ENCODE measurements at regions not wholly inside any gene's neighbourhood (a gene's known extent, or its start where the extent isn't known, plus 50 kb on each side); places are given as distances from the start of the nearest gene placed in this dataset.
"Not testable (repeated sequence)": the region's sequence is repeated elsewhere in the genome, so short reads cannot be mapped to it uniquely, and the experiment has no call there.

DNA sequence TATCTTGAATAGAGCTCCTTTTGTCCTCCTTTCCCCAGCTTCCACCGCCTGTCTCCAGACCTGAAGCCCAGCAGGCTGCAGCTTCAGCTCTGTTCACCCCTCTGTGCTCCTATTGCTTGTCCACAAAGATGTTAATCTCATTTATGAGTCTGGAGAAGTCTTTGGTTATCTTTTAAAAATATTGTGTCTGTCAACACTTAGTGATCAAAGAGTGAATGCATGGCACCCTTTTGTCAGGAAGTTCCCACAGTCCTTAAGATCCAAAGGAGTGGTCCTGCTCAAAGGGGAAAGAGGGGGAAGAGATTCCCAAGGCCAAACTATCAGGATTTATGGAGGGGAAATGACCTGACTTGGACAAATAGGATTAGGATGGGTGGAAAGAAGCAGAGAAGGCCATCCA is 118.9 kb downstream of the ACAA2 start:
- DNase-seq (ENCODE audit: low read depth) = no peak

DNA sequence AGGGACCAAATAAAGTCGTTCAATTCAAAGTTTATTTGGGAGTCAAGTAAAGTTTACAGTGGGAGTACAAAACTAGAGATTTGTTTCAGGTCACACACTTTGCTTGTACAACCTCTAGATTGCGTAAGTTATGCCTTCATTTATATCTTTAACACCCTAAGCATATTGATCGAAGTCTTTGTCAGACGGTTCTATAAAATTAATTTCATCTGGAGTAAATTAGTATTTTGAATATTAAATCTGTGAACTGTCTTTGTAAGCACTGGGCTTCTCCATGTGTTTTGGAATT is 119.7 kb downstream of the ACAA2 start:
- DNase-seq (ENCODE audit: low read depth) = no peak

DNA sequence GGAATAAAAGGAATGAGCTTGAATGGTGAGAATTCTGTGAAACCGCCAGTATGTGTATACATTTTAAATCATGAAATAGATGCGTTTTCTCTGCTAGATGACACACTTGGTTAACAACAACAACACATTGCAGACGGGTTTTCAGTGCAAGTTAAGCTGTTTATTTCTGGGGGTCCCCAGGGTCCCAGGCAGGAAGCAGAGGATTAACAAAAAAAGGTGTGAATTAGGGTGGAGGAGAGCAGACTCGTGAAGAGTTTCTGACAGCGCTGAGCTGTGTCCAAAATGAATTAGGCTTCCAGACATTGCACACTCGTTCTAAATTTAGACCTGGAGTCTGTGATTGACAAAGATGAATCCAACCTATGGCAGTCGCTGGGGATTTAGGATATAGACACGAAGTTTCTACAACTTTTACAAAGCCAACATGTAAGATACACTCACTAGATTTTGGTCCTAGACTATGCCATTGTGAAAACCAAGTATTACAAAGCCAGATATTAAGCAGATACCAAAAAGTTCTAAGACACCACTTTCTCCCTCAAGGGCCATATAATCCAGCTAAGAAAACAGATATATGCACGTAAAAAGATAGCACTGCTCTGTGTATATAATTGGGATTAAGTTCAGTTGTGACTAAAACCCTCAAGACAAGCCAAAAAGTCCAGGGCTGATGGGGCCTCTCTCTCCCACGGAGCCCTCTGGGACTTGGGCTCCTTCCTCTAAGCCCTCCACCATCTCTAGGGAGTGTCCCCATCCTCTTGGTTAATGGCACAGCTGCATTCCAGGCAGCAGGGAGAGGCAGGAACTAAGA is 120.2 kb downstream of the ACAA2 start:
- no peak for DNase-seq (ENCODE audit: low read depth)

DNA sequence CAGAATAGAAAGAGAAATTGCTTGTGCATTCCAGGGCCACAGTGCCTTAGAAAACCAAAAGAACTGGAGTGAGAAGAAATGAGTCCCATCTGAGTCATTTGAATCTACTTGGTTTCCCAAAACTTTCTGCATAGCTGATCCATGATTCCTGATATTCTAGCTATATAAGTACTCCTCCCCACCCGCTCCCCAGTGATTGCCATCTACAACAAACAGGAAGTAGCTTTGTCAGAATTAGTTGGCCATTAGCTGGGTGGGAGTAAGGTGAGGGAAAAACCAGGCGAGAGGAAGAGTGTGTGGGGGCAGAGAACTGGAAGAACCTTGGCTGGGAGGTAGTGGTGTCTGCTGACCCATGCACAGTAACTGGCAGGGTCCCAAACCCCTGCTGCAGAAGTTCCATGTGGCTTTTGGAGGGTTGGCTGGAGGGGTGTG is 122.1 kb downstream of the ACAA2 start:
- DNase-seq (ENCODE audit: low read depth) = peak; percentile 92

DNA sequence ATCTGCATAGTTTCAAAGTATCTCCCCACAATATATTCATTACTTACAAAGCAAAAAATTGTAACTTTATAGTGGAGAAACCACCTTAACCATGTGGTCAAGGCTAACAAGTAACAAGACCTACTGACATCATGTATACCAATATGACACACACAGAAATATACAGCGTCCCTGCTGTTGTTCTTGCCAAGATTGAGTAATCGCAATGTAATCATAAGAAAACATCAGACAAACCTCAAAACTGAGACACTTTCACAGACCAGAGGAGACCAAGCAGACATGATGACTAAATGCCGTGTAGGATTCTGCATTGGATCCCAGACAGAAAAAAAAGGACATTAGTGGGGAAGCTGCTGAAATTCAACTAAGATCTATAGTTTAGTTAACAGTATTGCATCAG is 123.0 kb downstream of the ACAA2 start:
- peak; percentile 98 for DNase-seq (ENCODE audit: low read depth)

DNA sequence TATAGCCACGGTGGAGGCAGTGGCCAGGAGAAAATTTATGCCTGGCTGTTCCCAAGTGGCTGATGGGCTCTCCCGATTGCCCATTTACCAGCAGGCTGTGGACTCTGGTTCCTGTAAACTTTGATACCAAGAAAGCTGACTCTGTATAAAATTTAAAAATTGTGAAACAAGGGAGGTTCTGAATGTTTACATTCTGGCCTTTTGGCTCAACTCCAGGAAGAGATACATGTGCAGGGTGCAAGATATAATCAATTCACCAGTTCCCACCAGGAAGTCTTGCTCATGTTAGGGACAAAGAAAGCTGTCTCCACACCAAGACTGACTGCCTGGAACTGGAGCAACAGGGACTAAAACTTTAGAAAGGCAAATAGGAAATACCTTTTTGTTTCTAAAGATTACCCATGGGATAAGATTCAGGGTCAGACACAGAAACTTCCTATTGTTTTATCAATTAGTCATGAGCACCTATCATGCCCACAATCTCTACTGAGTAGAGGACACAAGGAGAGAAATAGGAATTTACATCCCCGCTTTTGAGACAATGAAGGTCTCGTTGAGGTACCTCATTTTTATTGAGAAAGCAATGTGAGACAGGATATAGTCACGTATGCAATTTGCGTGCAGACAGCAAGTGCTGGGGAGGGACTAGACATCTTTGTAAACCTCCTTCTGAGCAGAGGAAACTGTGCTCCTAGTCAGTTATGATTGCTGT is 123.5 kb downstream of the LIPG start:
- no peak for DNase-seq (ENCODE audit: low read depth)

DNA sequence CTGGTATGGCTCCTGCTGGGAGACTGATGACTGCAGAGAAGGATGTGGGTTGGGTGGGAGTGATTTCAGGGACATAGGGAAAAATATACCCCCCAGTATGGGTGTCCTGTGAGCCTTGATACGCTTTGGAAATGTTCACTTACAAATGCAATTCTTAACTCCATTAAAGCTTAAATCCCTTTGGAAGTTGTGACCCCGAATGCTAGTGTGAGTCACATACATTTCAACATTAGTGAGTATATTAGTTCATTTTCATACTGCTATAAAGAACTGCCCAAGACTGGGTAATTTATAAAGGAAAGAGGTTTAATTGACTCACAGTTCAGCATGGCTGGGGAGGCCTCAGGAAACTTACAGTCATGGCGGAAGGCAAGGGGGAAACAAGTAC is 120.9 kb downstream of the LIPG start:
- not testable (repeated sequence) for DNase-seq (ENCODE audit: low read depth)

DNA sequence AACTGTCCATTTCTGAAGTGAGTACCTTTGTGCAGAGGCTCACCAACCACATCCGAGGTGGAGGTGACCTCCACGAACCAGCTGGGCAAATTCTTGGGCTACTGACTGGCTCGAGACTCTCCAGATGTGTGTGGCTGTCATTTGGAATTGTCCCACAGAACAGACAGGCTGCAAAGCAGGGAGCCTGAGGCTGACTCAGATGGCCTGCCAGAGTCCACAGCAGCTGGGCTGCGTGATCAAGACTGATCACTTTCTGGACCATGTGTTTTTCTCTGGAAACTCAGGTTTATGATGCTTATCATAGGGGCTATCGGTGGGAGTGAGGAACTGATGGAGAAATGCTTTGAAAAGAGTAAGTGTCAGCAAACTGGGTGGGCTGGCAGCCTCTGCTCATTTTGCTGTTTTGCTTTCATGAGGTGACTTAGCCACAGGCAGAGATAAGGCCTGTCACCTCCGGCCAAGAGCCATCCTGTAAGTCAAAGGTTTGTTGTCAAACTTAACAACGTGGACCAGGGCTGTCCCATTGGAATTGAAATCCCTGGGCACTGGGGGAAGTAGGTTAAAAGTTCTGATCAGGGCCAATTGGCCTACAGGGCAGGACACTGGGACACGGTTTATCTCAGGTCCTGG is 120.4 kb downstream of the LIPG start:
- no peak for DNase-seq (ENCODE audit: low read depth)

DNA sequence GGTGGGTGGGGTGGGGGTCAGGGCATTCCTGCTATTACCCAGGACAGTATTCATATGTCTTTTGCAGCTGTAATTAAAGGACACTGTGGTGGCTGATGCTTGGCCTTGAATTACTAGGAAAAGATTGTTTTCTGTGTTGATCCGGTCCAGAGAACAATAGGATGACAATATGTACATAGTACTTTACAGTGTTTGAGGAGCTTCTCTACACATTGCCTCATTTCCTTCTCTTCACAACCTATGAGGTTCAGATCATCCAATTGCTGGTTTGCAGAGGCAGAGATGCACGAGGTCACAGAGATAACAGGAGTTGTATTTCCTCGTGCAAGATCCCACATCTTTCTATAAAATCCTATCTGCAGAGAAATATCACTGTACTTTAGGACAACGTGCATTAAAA is 119.5 kb downstream of the LIPG start:
- DNase-seq (ENCODE audit: low read depth) = no peak

DNA sequence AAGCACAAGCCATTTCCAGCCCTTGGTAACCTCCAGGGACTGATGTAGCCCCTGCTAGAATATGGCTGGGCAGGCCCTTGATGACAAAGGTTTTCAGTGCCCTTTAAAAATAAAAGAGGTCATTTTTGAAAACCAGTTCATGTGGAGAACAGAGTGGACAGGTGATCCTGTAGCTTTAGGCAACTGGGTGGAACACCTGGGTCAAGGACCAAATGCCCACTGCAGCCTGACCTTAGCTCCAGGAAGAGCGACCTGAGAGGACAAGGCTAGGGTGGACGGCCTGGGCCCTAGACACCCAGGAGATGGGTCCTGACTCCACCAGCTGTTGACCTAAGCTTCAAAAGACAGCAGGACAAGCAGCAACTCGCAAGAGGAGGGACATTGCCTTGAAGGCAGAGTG is 116.6 kb downstream of the LIPG start:
- DNase-seq (ENCODE audit: low read depth) = no peak

DNA sequence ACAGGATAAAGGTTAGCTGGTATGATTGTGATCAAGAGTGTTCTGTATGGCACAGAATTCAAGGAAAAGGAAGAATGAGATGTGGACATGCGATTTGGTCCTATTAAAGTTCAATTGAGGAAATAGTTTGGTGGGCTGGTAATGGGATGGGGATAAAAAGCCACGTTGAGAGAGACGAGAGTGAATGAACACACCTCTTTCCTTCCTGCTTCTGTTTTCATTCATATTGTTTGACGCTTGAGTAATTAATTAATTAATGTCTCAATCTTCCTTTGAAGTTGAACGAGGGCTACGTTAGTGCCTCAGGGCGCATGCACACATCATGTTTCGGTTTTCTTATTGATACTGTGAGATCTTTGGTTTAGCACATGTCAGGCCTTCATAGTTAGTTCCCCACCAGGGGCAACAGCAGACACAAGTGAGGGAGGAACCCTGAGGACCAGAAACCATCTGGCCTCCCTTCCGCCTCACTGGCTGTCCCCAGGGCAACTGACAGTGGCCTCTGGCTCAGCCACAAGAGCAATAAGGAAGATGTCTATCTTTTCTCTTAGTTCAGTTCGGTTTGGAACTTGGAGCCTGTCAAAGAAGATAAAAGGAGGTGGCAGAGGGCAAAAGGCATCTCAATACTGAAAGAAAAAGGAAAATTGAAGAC is 116.0 kb downstream of the LIPG start:
- no peak for DNase-seq (ENCODE audit: low read depth)

DNA sequence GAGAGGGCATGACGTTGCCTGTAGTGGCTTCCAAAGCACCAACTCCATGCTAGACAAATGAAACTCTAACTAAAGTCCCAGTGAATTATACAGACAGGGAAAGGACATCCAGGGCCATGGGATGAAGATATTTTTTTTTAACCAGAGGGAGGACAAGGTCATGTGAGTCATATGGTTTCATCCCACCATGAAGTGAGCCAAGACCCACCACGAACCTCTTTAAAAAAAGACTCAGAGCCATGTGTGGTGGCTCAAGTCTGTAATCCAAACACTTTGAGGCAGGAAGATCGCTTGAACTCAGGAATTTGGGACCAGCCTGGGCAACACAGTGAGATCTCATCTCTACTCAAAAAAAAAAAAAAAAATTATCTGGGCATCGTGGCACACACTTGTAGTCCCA is 115.2 kb downstream of the LIPG start:
- no peak for DNase-seq (ENCODE audit: low read depth)

DNA sequence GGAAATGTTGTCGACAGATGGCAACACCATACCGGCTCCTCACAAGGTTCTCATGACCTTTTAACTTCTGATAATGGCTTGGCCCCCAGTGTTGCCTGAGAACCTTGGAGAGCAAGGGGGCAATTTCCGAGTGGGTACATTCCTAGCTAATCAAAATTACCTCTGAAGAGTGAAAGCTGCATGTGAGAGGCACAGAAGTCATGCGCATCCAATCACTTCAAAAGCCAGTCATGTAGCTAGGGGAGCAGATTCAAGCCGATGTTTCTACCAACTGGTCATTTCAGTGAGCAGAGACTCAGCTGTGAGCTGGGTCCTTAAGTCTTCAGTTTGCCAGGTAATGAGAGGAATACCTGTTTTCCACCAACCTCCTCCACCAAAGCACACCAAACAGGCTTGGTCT is 111.4 kb downstream of the LIPG start:
- DNase-seq (ENCODE audit: low read depth) = no peak

DNA sequence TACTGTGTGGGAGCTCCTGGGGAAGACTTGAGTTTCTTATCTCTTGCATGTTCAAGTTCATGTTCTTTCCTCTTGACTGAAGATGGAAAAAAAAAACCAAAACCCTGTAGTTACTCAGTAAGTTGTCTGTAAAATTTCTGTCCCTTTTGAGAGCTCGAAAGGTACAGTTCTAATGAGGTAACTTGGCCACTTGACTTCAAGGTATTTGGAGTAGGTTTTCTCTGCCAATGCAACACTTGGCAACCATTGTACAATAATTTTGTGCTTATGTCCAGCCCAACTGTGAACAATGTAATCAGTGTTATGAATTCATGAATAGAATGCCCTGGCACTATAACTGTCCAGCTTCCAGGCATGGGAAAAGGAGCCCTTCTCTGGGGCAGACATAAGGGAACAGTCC is 111.0 kb downstream of the LIPG start:
- no peak for DNase-seq (ENCODE audit: low read depth)

DNA sequence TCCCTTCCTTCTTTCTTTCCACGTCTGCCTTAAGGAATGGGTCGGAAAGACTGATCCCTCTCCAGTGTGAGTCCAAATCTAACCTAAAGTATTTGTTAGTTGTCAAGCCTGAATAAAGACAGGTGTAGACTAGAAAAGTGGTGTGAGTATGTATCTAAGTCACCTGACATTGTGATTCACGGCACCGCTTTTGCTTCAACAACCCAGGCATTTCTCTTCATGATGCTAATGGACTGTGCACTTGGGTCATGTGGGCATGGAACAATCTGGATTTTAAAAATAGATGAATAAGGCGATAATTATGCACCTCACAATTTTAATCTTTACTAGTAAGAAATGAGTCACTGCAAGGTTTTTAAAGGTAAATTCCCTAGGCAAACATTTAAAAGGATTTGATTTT is 107.5 kb downstream of the LIPG start:
- DNase-seq (ENCODE audit: low read depth) = no peak

DNA sequence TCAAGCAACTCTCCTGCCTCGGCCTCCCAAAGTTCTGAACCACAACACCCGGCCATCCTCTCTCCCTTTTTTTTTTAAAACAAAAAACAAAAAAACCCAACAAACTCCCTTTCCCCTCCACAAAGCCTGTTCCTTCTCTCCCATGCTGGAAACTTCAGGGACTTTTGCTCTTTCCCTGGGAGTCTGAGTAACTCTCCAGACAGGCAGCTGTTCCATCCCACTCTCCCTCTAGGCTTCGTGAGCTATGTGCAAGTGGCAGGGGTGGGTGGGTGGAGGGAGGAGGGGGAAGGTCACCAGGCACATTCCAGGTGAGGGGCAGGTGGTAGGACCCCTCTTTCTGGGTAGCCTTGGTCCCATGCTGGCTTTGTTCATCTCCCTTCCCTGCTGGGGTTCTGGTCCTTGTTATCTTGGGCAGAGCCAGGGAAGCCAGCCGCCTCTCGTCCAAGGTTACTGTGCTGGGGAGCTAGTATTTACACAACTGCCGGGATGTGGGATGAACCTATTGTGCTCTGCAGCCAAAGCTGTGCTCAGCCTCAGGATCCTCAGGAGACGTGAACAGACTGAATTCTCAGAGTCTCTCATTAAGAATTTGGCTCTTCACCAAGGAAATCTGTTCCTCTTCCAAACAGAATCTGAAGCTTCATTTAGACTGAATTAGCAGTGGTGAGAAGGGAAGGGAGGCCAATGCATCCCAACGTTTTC is 106.9 kb downstream of the LIPG start:
- DNase-seq (ENCODE audit: low read depth) = no peak

DNA sequence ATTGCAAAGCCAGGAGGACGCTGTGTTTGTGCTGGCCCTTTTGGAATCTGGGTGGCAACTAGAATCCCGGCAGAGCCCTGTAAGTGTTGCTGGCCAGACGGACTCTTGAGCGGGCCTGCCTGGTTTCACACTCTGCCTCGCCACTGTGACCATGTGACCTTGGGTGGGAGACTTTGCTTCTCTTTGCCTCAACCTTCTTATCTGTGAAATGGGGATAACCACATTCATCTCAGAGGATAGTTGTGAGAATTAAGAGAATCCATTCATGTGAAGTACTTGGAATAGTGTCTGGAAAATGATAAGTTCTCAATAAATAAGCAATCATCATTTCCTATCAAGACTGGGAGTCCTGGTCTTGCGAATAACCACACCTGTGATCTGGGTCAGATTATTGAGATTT is 105.6 kb downstream of the LIPG start:
- no peak for DNase-seq (ENCODE audit: low read depth)

DNA sequence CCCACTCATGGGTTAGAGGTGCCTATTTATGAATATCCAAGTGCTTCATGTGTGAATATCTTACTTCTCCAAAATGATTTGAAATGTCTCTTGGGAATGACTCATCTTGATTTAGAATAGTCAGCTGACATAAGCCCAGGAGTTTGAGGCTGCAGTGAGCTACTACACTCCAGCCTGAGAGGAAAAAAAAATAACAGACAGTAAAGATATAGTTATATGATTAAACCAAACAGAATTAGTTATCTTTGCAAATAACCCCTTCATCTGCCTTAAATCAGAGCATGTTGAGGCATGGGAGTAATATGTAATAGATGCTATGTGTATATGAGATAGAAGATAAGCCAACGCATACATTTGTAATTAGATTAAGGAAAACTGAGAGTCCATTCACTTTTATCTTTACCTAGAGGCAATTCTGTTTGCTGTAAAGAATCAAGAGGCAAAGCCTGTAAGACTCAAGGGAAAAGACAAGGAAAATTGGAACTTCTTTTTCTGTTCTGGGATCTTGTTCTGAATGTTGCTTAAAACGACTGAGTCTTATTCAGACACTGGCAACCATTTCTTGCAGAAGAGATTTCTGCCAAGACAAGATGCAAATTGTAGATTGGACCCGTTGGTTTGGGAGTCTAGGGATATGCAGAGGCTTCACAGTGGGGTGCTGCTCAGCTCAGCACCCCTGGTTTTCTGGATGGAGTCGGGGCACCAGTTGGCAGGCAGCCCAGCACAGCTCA is 104.4 kb downstream of the LIPG start:
- no peak for DNase-seq (ENCODE audit: low read depth)

DNA sequence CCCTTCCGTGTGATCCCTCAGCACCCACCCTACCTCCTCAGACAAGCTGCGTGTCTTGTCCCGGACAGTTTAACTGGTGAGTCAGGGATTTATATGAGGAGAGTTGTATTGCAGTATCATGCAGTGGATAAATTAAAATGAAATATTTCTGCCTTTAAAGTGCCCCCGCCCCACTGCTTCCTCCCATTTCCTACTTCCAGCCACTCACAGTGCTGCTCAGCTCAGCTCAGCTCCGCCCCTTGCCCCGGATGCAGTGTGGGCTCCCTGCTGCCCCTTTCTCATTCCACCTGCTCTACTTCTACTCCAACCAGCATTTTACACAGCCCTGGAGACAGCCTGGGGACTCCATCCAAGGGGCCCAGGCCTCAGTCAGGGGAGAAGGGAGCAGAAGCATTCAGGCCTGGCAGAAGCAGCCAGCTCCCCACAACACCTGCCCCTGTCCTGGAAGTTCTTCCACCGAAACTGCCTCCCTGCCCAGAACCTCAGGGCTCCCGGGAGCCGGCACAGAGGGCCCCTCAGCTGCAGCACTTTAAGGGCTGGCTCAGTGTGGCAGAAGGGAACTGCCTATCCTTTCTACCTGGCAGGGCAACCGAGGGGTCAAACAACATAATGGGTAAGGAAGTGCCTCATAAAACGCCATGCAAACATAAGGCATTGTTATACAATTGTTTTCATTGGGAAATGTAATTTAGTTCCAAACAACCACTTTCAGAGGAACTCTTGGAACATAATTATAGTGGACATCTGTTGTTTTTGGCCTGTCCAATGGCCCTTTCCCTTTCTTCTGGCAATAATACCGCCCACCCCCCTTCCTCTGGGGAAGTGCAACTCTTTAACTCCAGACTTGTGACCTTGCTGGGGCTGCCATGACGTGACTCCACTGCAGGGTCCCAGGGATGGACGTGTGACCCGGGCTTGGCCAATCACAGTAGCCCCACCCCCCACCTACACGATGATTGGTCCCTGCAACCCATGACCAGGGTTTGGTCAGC is 102.3 kb downstream of the LIPG start:
- no peak for DNase-seq (ENCODE audit: low read depth)

DNA sequence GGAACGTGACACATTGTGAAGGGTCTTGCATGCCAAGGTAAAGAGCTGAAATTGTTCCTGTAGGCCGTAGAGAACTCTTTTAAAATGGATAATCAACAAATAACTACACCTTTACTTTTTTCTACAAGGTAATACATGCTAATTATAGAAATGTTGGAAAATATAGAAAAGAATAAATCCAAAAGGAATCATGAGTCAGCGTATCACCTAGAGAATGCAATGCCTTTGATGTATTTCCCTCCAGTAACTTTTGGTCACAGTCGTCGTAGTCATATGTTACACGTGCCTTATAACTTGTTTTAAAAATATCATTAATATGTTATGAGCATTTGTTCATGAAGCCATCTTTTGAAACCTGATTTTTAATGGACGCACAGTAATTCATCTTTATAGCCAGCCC is 100.6 kb downstream of the LIPG start:
- no peak for DNase-seq (ENCODE audit: low read depth)
